ENCODE measurements at regions not wholly inside any gene's neighbourhood (a gene's known extent, or its start where the extent isn't known, plus 50 kb on each side); places are given as distances from the start of the nearest gene placed in this dataset.

DNA sequence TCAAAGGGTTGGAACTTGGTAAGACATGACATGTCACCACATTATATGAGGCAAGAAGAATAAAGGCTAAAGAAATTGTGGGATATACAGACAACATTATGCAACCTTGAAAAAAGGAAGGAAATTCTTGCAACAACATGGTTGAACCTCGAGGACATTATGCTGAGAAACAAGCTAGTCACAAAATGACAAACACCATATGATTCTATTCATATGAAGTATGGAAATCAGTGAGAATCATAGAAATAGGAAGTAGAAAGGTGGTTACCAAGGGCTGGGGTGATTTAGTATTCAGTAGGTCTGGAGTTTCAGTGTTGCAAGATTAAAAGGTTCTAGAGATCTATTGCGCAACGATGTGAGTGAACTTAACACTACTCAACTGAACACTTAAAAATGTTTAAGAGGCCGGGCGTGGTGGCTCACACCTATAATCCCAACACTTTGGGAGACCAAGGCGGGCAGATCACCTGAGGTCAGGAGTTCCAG, 126.9 kb upstream of the TBX20 start:
- TF ChIP-seq CTCF (IDR thresholded peaks at IDR 0.05) = no peak
- no peak for TF ChIP-seq EZH2phosphoT487 (IDR thresholded peaks at IDR 0.05)

All from neural progenitor cell (in vitro differentiated cells).